MM.1S (cell line): ENCODE measurements at regions not wholly inside any gene's neighbourhood (a gene's known extent, or its start where the extent isn't known, plus 50 kb on each side); places are given as distances from the start of the nearest gene placed in this dataset.

Experiments
- DNase-seq: peaks from one replicate; pipeline ENCODE4 v3.0.0-alpha.2; 2015
- H2AFZ ChIP-seq: fragments of 300-600 bp; sonication (generic); 2 replicates; pipeline ENCODE4 v1.6.0; 2016; ENCODE audit warnings: antibody characterized with exemption, low read length
- H3F3A ChIP-seq: fragments of 300-600 bp; sonication (generic); 2 replicates; pipeline ENCODE4 v1.6.1; 2016; ENCODE audit warnings: mild to moderate bottlenecking, antibody characterized with exemption, low read length, moderate library complexity, mixed read lengths; ENCODE audit not compliant: insufficient read depth
- H3K27ac ChIP-seq: fragments of 300-600 bp; sonication (generic); 2 replicates; pipeline ENCODE4 v1.5.1; 2016; ENCODE audit warnings: mild to moderate bottlenecking, low read length
- H3K27me3 ChIP-seq: fragments of 300-600 bp; sonication (generic); replicated peaks from 2 replicates; pipeline ENCODE4 v1.6.0; 2016; ENCODE audit warnings: low read length; ENCODE audit not compliant: insufficient read depth
- H3K36me3 ChIP-seq: fragments of 300-600 bp; sonication (generic); replicated peaks from 2 replicates; pipeline ENCODE4 v1.6.1; 2016; ENCODE audit warnings: mild to moderate bottlenecking, low read length, mixed read lengths; ENCODE audit not compliant: insufficient read depth
- H3K4me1 ChIP-seq: fragments of 300-600 bp; sonication (generic); 2 replicates; pipeline ENCODE4 v1.6.1; 2016; ENCODE audit warnings: low read length, mixed read lengths
- H3K4me2 ChIP-seq: fragments of 300-600 bp; sonication (generic); 2 replicates; pipeline ENCODE4 v1.6.0; 2016; ENCODE audit warnings: low read depth, low read length
- H3K4me3 ChIP-seq: fragments of 300-600 bp; sonication (generic); 2 replicates; pipeline ENCODE4 v1.5.1; 2016; ENCODE audit warnings: low read length, mixed read lengths
- H3K79me2 ChIP-seq: fragments of 300-600 bp; sonication (generic); 2 replicates; pipeline ENCODE4 v1.6.1; 2016; ENCODE audit warnings: mixed run types, low read length, mixed read lengths
- H3K9ac ChIP-seq: fragments of 300-600 bp; sonication (generic); 2 replicates; pipeline ENCODE4 v1.6.1; 2016; ENCODE audit warnings: low read length, mixed read lengths
- H3K9me2 ChIP-seq: fragments of 300-600 bp; sonication (generic); replicated peaks from 2 replicates; pipeline ENCODE4 v1.6.1; 2016; ENCODE audit warnings: mild to moderate bottlenecking, low read length, mixed read lengths; ENCODE audit not compliant: insufficient read depth
- H3K9me3 ChIP-seq: fragments of 300-600 bp; sonication (generic); replicated peaks from 2 replicates; pipeline ENCODE4 v1.6.1; 2016; ENCODE audit warnings: mild to moderate bottlenecking, low read length, mixed read lengths; ENCODE audit not compliant: insufficient read depth
- H4K20me1 ChIP-seq: fragments of 300-600 bp; sonication (generic); 2 replicates; pipeline ENCODE4 v1.6.1; 2016; ENCODE audit warnings: mild to moderate bottlenecking, low read length, moderate library complexity, mixed read lengths; ENCODE audit not compliant: insufficient read depth
- EZH2 ChIP-seq: fragments of 300-600 bp; sonication (generic); optimal IDR thresholded peaks from 2 replicates; pipeline ENCODE3; 2017; ENCODE audit warnings: low read depth, mild to moderate bottlenecking, antibody characterized with exemption, low read length, mixed read lengths
- EZH2phosphoT487 ChIP-seq: fragments of 300-600 bp; sonication (generic); IDR thresholded peaks from 2 replicates; pipeline ENCODE4 v1.6.1; 2018; ENCODE audit warnings: antibody characterized with exemption, low read length
- TF ChIP-seq, protein P1 (sequence below): fragments of 300-600 bp; sonication (generic); IDR thresholded peaks from 2 replicates; pipeline ENCODE4 v1.5.1; 2016; ENCODE audit warnings: antibody characterized with exemption, low read length, mixed read lengths

DNA sequence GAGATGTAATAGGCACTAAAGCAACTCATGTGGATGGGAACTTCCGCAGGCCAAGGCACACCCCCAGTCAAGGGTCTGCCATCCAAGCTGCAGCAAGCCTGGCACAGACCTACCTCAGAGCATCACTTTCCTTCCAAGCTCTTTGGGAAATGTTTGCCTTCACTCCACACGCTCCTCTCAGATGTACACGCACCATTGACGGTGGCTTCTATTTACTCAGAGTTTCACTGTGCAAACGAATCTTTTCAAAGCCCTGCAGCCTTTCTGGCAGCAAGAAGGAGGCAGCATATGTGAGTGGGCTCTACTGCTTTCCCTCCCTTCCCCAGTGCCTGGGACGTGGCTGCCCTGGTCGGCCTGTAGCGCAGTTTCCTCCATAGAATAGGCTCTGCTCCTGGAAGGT is 60.9 kb upstream of the USP47 start:
- no peak overlapping the region for H2AFZ ChIP-seq
- no peaks in the 10 kb centered on the region for H3F3A ChIP-seq
- no peaks in the 10 kb centered on the region for H4K20me1 ChIP-seq
- no peaks in the 10 kb centered on the region for H3K79me2 ChIP-seq
- TF ChIP-seq EZH2phosphoT487 (no peak), EZH2 (no peak)
- TF ChIP-seq, protein P1, sequence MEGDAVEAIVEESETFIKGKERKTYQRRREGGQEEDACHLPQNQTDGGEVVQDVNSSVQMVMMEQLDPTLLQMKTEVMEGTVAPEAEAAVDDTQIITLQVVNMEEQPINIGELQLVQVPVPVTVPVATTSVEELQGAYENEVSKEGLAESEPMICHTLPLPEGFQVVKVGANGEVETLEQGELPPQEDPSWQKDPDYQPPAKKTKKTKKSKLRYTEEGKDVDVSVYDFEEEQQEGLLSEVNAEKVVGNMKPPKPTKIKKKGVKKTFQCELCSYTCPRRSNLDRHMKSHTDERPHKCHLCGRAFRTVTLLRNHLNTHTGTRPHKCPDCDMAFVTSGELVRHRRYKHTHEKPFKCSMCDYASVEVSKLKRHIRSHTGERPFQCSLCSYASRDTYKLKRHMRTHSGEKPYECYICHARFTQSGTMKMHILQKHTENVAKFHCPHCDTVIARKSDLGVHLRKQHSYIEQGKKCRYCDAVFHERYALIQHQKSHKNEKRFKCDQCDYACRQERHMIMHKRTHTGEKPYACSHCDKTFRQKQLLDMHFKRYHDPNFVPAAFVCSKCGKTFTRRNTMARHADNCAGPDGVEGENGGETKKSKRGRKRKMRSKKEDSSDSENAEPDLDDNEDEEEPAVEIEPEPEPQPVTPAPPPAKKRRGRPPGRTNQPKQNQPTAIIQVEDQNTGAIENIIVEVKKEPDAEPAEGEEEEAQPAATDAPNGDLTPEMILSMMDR, result no peak
- H3K36me3 ChIP-seq, result no peaks in the 10 kb centered on the region
- no peak overlapping the region for H3K27ac ChIP-seq
- no peak overlapping the region for H3K4me2 ChIP-seq
- no peaks in the 10 kb centered on the region for H3K27me3 ChIP-seq
- DNase-seq, result no peak
- H3K9me3 ChIP-seq, result no peaks in the 10 kb centered on the region
- no peak overlapping the region for H3K4me3 ChIP-seq
- no peak overlapping the region for H3K9ac ChIP-seq
- no peaks in the 10 kb centered on the region for H3K9me2 ChIP-seq
- no peaks in the 10 kb centered on the region for H3K4me1 ChIP-seq

DNA sequence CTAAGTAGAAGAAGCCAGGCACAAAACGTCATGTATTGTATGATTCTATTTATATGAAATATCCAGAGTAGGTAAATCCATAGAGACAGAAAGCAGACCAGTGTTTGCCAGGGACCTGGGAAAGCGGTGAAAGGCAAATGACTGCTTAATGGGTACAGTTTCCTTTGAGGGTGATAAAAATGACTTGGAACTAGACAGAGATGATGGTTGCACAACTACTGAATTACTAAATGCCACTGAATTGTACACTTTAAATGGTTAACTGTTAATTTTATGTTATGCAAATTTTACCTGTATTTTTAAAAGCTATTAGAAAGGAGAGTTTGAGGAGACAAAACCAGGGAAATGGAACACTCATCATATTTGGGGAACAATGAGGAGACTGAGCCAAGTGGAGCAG is 61.8 kb upstream of the USP47 start:
- Histone ChIP-seq H3K27ac (no peak overlapping the region), H3K4me2 (no peak overlapping the region), H3K4me1 (no peaks in the 10 kb centered on the region), H3K27me3 (no peaks in the 10 kb centered on the region), H3K79me2 (no peaks in the 10 kb centered on the region), H4K20me1 (no peaks in the 10 kb centered on the region), H3K36me3 (no peaks in the 10 kb centered on the region), H3K4me3 (no peak overlapping the region), H3K9ac (no peak overlapping the region), H3K9me3 (no peaks in the 10 kb centered on the region), H3F3A (no peaks in the 10 kb centered on the region), H3K9me2 (no peaks in the 10 kb centered on the region), H2AFZ (no peak overlapping the region)
- no peak for DNase-seq
- TF ChIP-seq EZH2 (no peak), EZH2phosphoT487 (no peak)
- TF ChIP-seq, protein P1, result no peak

DNA sequence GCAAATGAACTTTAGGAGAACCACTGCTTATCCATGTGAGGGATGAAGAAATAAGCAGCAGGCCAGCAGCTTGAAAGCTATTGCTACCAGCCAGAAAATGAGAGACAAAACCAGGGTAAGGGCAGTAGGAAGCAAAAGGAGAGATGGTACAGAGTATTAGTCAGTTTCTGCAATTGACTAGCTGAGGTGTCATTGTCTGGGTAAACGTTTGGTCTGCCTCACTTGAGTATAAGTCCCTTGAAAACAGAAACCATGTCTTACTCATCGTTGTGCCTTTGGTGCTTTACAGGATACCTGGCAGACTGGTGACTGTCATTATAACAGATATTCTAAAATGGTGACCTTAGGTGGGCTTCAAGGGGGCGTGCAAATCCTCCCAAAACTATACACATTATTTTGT is 63.9 kb upstream of the USP47 start:
- no peak overlapping the region for H3K4me3 ChIP-seq
- no peak overlapping the region for H2AFZ ChIP-seq
- DNase-seq, result no peak
- TF ChIP-seq EZH2, result no peak
- TF ChIP-seq EZH2phosphoT487, result no peak
- TF ChIP-seq, protein P1, result no peak
- H3K4me1 ChIP-seq, result peaks cover 13% of the 10 kb centered on the region
- no peak overlapping the region for H3K9ac ChIP-seq
- no peaks in the 10 kb centered on the region for H3K36me3 ChIP-seq
- no peaks in the 10 kb centered on the region for H3K27me3 ChIP-seq
- no peaks in the 10 kb centered on the region for H3K79me2 ChIP-seq
- H3K27ac ChIP-seq, result no peak overlapping the region
- H3F3A ChIP-seq, result peaks cover 7% of the 10 kb centered on the region
- H4K20me1 ChIP-seq, result no peaks in the 10 kb centered on the region
- no peaks in the 10 kb centered on the region for H3K9me2 ChIP-seq
- H3K9me3 ChIP-seq, result no peaks in the 10 kb centered on the region
- H3K4me2 ChIP-seq, result no peak overlapping the region
